CD8-positive, alpha-beta memory T cell (primary cell): ENCODE measurements at regions not wholly inside any gene's neighbourhood (a gene's known extent, or its start where the extent isn't known, plus 50 kb on each side); places are given as distances from the start of the nearest gene placed in this dataset.

Experiments used
- CTCF ChIA-PET: fragments of 350-600 bp; sonication (Branson Sonifier 250); formaldehyde crosslinking; loops from one replicate; lab custom pipeline; 2021; ENCODE audit warnings: antibody characterized with exemption; lab: Charles Lee
- POLR2A ChIA-PET: fragments of 350-600 bp; sonication (Branson Sonifier 250); formaldehyde crosslinking; loops from one replicate; lab custom pipeline; 2021; ENCODE audit warnings: antibody characterized with exemption; lab: Charles Lee
- DNase-seq, 5 donors: peaks; one replicate each; pipeline versions ENCODE4 v3.0.0 to v3.0.0-alpha.2; 2020 to 2022; ENCODE audit warnings: mixed read lengths in 1 of 5
- H3K27ac ChIP-seq: one replicate; pipeline ENCODE4 v1.7.0; 2013; ENCODE audit warnings: low read depth, mild to moderate bottlenecking, low read length, moderate library complexity
- H3K27me3 ChIP-seq: 2 replicates; pipeline ENCODE4 v1.7.0; 2013; ENCODE audit warnings: low read length, mild to moderate bottlenecking; ENCODE audit not compliant: insufficient read depth, poor library complexity, severe bottlenecking
- H3K36me3 ChIP-seq: 2 replicates; pipeline ENCODE4 v1.7.0; 2013; ENCODE audit warnings: mild to moderate bottlenecking, low read length, moderate library complexity; ENCODE audit not compliant: insufficient read depth
- H3K4me1 ChIP-seq: 2 replicates; pipeline ENCODE4 v1.7.0; 2013; ENCODE audit warnings: mild to moderate bottlenecking, low read length, moderate library complexity; ENCODE audit not compliant: insufficient read depth
- H3K4me3 ChIP-seq: 2 replicates; pipeline ENCODE4 v1.7.0; 2013; ENCODE audit warnings: mild to moderate bottlenecking, low read length
- H3K9me3 ChIP-seq: 2 replicates; pipeline ENCODE4 v1.7.0; 2013; ENCODE audit warnings: mild to moderate bottlenecking, low read length
- H3K27ac Mint-ChIP-seq, 8 donors: one replicate each; pipeline ENCODE4 v1.8.0; 2020 to 2021; ENCODE audit warnings: mixed read lengths in 8 of 8, mild to moderate bottlenecking in 6 of 8, inconsistent platforms in 3 of 8, moderate library complexity in 3 of 8
- H3K27me3 Mint-ChIP-seq, 2 donors: one replicate each; pipeline ENCODE4 v1.8.0; 2020 to 2021; ENCODE audit warnings: mixed read lengths in 2 of 2, mild to moderate bottlenecking in 1 of 2, moderate library complexity in 1 of 2
- H3K36me3 Mint-ChIP-seq, 3 donors: one replicate each; pipeline ENCODE4 v1.8.0; 2020 to 2021; ENCODE audit warnings: mixed read lengths in 3 of 3, inconsistent platforms in 1 of 3, mild to moderate bottlenecking in 1 of 3
- H3K4me1 Mint-ChIP-seq, 3 donors: one replicate each; pipeline ENCODE4 v1.8.0; 2020 to 2021; ENCODE audit warnings: mixed read lengths in 3 of 3, inconsistent platforms in 1 of 3, mild to moderate bottlenecking in 1 of 3
- H3K4me3 Mint-ChIP-seq, 7 donors: one replicate each; pipeline ENCODE4 v1.8.0; 2020 to 2021; ENCODE audit warnings: mixed read lengths in 7 of 7, mild to moderate bottlenecking in 6 of 7, moderate library complexity in 4 of 7, inconsistent platforms in 2 of 7
- H3K9me3 Mint-ChIP-seq, 5 donors: one replicate each; pipeline ENCODE4 v1.8.0; 2020 to 2022; ENCODE audit warnings: mixed read lengths in 5 of 5, mild to moderate bottlenecking in 3 of 5, moderate library complexity in 2 of 5, inconsistent platforms in 1 of 5

DNA sequence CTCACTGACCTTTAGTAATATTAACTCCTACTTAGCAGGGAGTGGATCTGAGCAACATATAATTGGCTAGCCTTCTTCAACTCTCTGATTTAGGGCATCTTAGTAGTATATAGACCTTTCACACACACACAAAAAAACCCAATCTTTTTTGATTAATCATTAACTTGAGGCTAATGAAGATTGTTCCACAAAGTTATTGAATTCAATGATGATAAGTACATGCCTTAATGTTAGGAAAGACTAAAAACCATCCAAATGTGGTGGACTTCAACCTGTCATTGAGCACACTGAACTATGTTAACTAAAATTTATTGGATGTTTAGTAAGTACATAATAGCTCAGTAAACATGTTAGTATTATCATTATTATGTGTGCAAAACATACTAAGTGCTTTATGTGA, 179.4 kb upstream of the SLC25A13 start:
- DNase-seq, result no peak
- no peaks in the 10 kb centered on the region for H3K4me1 ChIP-seq
- CTCF ChIA-PET, result no interaction called here
- no peaks in the 10 kb centered on the region for H3K9me3 ChIP-seq
- no peaks in the 10 kb centered on the region for H3K36me3 ChIP-seq
- POLR2A ChIA-PET, result no interaction called here
- Mint-ChIP-seq H3K27me3 (no peaks in the 10 kb centered on the region), H3K9me3 (peaks cover 0 to 2% (median 0%) of the 10 kb centered on the region in 5 donors), H3K4me3 (no peak overlapping the region), H3K27ac (no peak overlapping the region), H3K36me3 (no peaks in the 10 kb centered on the region), H3K4me1 (peaks cover 0 to 2% (median 0%) of the 10 kb centered on the region in 3 donors)
- H3K27me3 ChIP-seq, result no peaks in the 10 kb centered on the region
- H3K27ac ChIP-seq, result no peak overlapping the region
- no peak overlapping the region for H3K4me3 ChIP-seq

DNA sequence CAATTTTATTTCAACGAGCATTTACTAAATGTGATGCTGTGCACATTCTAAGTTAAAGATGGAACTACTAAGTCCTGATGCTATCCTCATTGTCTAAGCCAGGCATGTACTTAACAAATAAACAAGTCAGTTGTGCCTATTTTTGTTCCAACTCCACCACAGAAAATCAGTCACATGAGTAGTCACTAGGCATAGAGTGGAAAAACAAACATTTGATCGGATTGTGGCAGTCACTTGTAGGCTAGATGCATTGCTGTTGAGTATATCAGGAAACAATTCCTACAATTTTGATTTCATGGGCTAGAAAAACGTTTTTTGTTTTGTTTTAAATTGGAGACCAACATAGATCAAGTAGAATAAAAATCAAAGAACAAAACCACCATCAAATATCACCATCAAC, 177.6 kb upstream of the SLC25A13 start:
- POLR2A ChIA-PET, result no interaction called here

DNA sequence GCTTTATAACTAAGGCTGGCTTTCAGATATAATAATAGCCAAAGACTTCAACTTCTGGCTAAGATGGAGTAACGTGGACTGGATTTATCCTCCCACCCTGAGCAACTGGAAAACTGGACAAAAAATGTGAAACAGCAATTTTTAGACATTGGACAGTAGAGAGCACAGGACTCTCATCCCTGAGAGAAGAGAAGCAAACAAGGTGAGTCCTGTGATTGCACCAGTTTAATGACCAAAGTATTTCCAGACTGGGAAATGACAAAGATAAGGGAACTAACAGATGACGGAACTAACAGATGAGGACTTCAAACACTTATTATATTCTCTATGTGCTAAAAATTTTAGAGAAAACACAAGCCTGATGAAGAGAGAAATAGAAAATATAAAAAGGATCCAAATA, 175.7 kb upstream of the SLC25A13 start:
- H3K27me3 Mint-ChIP-seq, result no peaks in the 10 kb centered on the region
- Histone ChIP-seq H3K27ac (no peak overlapping the region), H3K4me3 (no peak overlapping the region), H3K4me1 (no peaks in the 10 kb centered on the region), H3K9me3 (no peaks in the 10 kb centered on the region), H3K27me3 (no peaks in the 10 kb centered on the region), H3K36me3 (no peaks in the 10 kb centered on the region)
- H3K4me1 Mint-ChIP-seq, result peaks cover 5 to 14% (median 11%) of the 10 kb centered on the region in 3 donors
- CTCF ChIA-PET, result no interaction called here
- no peak for DNase-seq
- H3K4me3 Mint-ChIP-seq, result no peak overlapping the region
- no peak overlapping the region for H3K27ac Mint-ChIP-seq
- peaks cover 0 to 2% (median 0%) of the 10 kb centered on the region in 5 donors for H3K9me3 Mint-ChIP-seq
- H3K36me3 Mint-ChIP-seq, result no peaks in the 10 kb centered on the region
- POLR2A ChIA-PET, result no interaction called here

More for the DNA sequence above, 177.6 kb upstream of the SLC25A13 start:
- Mint-ChIP-seq H3K9me3 (peaks cover 0 to 2% (median 0%) of the 10 kb centered on the region in 5 donors), H3K4me1 (peaks cover 5 to 14% (median 11%) of the 10 kb centered on the region in 3 donors), H3K4me3 (no peak overlapping the region), H3K27me3 (no peaks in the 10 kb centered on the region), H3K27ac (no peak overlapping the region), H3K36me3 (no peaks in the 10 kb centered on the region)
- H3K36me3 ChIP-seq, result no peaks in the 10 kb centered on the region
- H3K4me1 ChIP-seq, result no peaks in the 10 kb centered on the region
- H3K4me3 ChIP-seq, result no peak overlapping the region
- CTCF ChIA-PET, result no interaction called here
- no peak for DNase-seq
- H3K27ac ChIP-seq, result no peak overlapping the region
- H3K27me3 ChIP-seq, result no peaks in the 10 kb centered on the region
- no peaks in the 10 kb centered on the region for H3K9me3 ChIP-seq

- no peaks in the 10 kb centered on the region for H3K27me3 Mint-ChIP-seq
- H3K36me3 Mint-ChIP-seq, result no peaks in the 10 kb centered on the region
- H3K9me3 Mint-ChIP-seq, result peaks cover 0 to 2% (median 0%) of the 10 kb centered on the region in 5 donors
- Histone ChIP-seq H3K4me1 (no peaks in the 10 kb centered on the region), H3K4me3 (no peak overlapping the region), H3K27me3 (no peaks in the 10 kb centered on the region), H3K27ac (no peak overlapping the region), H3K9me3 (no peaks in the 10 kb centered on the region), H3K36me3 (no peaks in the 10 kb centered on the region)
- H3K4me3 Mint-ChIP-seq, result peak overlapping the region in 6 of 7 donors; percentile 17 to 66 (median 48)
- peak overlapping the region in 5 of 8 donors; percentile 6 to 87 (median 51) for H3K27ac Mint-ChIP-seq
- ChIA-PET CTCF (no interaction called here), POLR2A (no interaction called here)
- H3K4me1 Mint-ChIP-seq, result peaks cover 5 to 14% (median 11%) of the 10 kb centered on the region in 3 donors
- DNase-seq, result no peak
Measured at GRCh38 chr7:96495751-96496216, 173.9 kb upstream of the SLC25A13 start.

GRCh38 chr7:96486681-96487080, 164.8 kb upstream of the SLC25A13 start:
- Histone ChIP-seq H3K4me3 (no peak overlapping the region), H3K4me1 (no peaks in the 10 kb centered on the region), H3K36me3 (no peaks in the 10 kb centered on the region), H3K27ac (no peak overlapping the region), H3K9me3 (no peaks in the 10 kb centered on the region), H3K27me3 (no peaks in the 10 kb centered on the region)
- H3K4me1 Mint-ChIP-seq, result peaks cover 0 to 5% (median 0%) of the 10 kb centered on the region in 3 donors
- H3K36me3 Mint-ChIP-seq, result no peaks in the 10 kb centered on the region
- POLR2A ChIA-PET, result no interaction called here
- CTCF ChIA-PET, result no interaction called here
- no peak overlapping the region for H3K4me3 Mint-ChIP-seq
- DNase-seq, result no peak
- H3K27ac Mint-ChIP-seq, result peak overlapping the region in 1 of 8 donors; percentile 50
- H3K9me3 Mint-ChIP-seq, result no peaks in the 10 kb centered on the region
- no peaks in the 10 kb centered on the region for H3K27me3 Mint-ChIP-seq

- CTCF ChIA-PET, result no interaction called here
- no peaks in the 10 kb centered on the region for H3K27me3 Mint-ChIP-seq
- peaks cover 0 to 5% (median 0%) of the 10 kb centered on the region in 3 donors for H3K4me1 Mint-ChIP-seq
Measured at GRCh38 chr7:96484845-96485244, 162.9 kb upstream of the SLC25A13 start.

GRCh38 chr7:96484091-96484490, 162.2 kb upstream of the SLC25A13 start:
- peaks cover 3 to 11% (median 7%) of the 10 kb centered on the region in 3 donors for H3K4me1 Mint-ChIP-seq
- H3K36me3 Mint-ChIP-seq, result no peaks in the 10 kb centered on the region
- no peak for DNase-seq

More at GRCh38 chr7:96484845-96485244, 162.9 kb upstream of the SLC25A13 start:
- H3K27me3 ChIP-seq, result no peaks in the 10 kb centered on the region
- H3K9me3 ChIP-seq, result no peaks in the 10 kb centered on the region
- no peaks in the 10 kb centered on the region for H3K4me1 ChIP-seq
- H3K36me3 Mint-ChIP-seq, result no peaks in the 10 kb centered on the region
- H3K9me3 Mint-ChIP-seq, result no peaks in the 10 kb centered on the region
- H3K27ac ChIP-seq, result no peak overlapping the region
- no peak overlapping the region for H3K4me3 ChIP-seq
- H3K4me3 Mint-ChIP-seq, result no peak overlapping the region
- POLR2A ChIA-PET, result no interaction called here
- H3K27ac Mint-ChIP-seq, result no peak overlapping the region
- no peak for DNase-seq
- no peaks in the 10 kb centered on the region for H3K36me3 ChIP-seq

GRCh38 chr7:96481796-96482195, 159.9 kb upstream of the SLC25A13 start:
- no peak overlapping the region for H3K27ac ChIP-seq
- Mint-ChIP-seq H3K27me3 (no peaks in the 10 kb centered on the region), H3K27ac (no peak overlapping the region), H3K4me1 (peaks cover 10 to 18% (median 14%) of the 10 kb centered on the region in 3 donors), H3K36me3 (no peaks in the 10 kb centered on the region), H3K9me3 (no peaks in the 10 kb centered on the region), H3K4me3 (no peak overlapping the region)
- no peaks in the 10 kb centered on the region for H3K27me3 ChIP-seq
- no peak for DNase-seq
- H3K4me1 ChIP-seq, result peaks cover 10% of the 10 kb centered on the region
- H3K36me3 ChIP-seq, result no peaks in the 10 kb centered on the region
- CTCF ChIA-PET, result no interaction called here
- POLR2A ChIA-PET, result no interaction called here
- H3K9me3 ChIP-seq, result no peaks in the 10 kb centered on the region
- H3K4me3 ChIP-seq, result no peak overlapping the region

More at GRCh38 chr7:96484091-96484490, 162.2 kb upstream of the SLC25A13 start:
- POLR2A ChIA-PET, result no interaction called here
- no peak overlapping the region for H3K4me3 ChIP-seq
- Mint-ChIP-seq H3K4me3 (no peak overlapping the region), H3K27ac (no peak overlapping the region), H3K9me3 (no peaks in the 10 kb centered on the region), H3K27me3 (no peaks in the 10 kb centered on the region)
- H3K4me1 ChIP-seq, result peaks cover 4% of the 10 kb centered on the region
- H3K27me3 ChIP-seq, result no peaks in the 10 kb centered on the region
- no peaks in the 10 kb centered on the region for H3K9me3 ChIP-seq
- CTCF ChIA-PET, result no interaction called here
- no peak overlapping the region for H3K27ac ChIP-seq
- H3K36me3 ChIP-seq, result no peaks in the 10 kb centered on the region
